CD8-positive, alpha-beta memory T cell (primary cell): ENCODE measurements at regions not wholly inside any gene's neighbourhood (a gene's known extent, or its start where the extent isn't known, plus 50 kb on each side); places are given as distances from the start of the nearest gene placed in this dataset.

ENCODE experiments used
- CTCF ChIA-PET: fragments of 350-600 bp; sonication (Branson Sonifier 250); formaldehyde crosslinking; loops from one replicate; lab custom pipeline; 2021; ENCODE audit warnings: antibody characterized with exemption; lab: Charles Lee
- POLR2A ChIA-PET: fragments of 350-600 bp; sonication (Branson Sonifier 250); formaldehyde crosslinking; loops from one replicate; lab custom pipeline; 2021; ENCODE audit warnings: antibody characterized with exemption; lab: Charles Lee
- DNase-seq, 5 donors: peaks; one replicate each; pipeline versions ENCODE4 v3.0.0 to v3.0.0-alpha.2; 2020 to 2022; ENCODE audit warnings: mixed read lengths in 1 of 5
- H3K27ac ChIP-seq: one replicate; pipeline ENCODE4 v1.7.0; 2013; ENCODE audit warnings: low read depth, mild to moderate bottlenecking, low read length, moderate library complexity
- H3K27me3 ChIP-seq: 2 replicates; pipeline ENCODE4 v1.7.0; 2013; ENCODE audit warnings: low read length, mild to moderate bottlenecking; ENCODE audit not compliant: insufficient read depth, poor library complexity, severe bottlenecking
- H3K36me3 ChIP-seq: 2 replicates; pipeline ENCODE4 v1.7.0; 2013; ENCODE audit warnings: mild to moderate bottlenecking, low read length, moderate library complexity; ENCODE audit not compliant: insufficient read depth
- H3K4me1 ChIP-seq: 2 replicates; pipeline ENCODE4 v1.7.0; 2013; ENCODE audit warnings: mild to moderate bottlenecking, low read length, moderate library complexity; ENCODE audit not compliant: insufficient read depth
- H3K4me3 ChIP-seq: 2 replicates; pipeline ENCODE4 v1.7.0; 2013; ENCODE audit warnings: mild to moderate bottlenecking, low read length
- H3K9me3 ChIP-seq: 2 replicates; pipeline ENCODE4 v1.7.0; 2013; ENCODE audit warnings: mild to moderate bottlenecking, low read length
- H3K27ac Mint-ChIP-seq, 8 donors: one replicate each; pipeline ENCODE4 v1.8.0; 2020 to 2021; ENCODE audit warnings: mixed read lengths in 8 of 8, mild to moderate bottlenecking in 6 of 8, inconsistent platforms in 3 of 8, moderate library complexity in 3 of 8
- H3K27me3 Mint-ChIP-seq, 2 donors: one replicate each; pipeline ENCODE4 v1.8.0; 2020 to 2021; ENCODE audit warnings: mixed read lengths in 2 of 2, mild to moderate bottlenecking in 1 of 2, moderate library complexity in 1 of 2
- H3K36me3 Mint-ChIP-seq, 3 donors: one replicate each; pipeline ENCODE4 v1.8.0; 2020 to 2021; ENCODE audit warnings: mixed read lengths in 3 of 3, inconsistent platforms in 1 of 3, mild to moderate bottlenecking in 1 of 3
- H3K4me1 Mint-ChIP-seq, 3 donors: one replicate each; pipeline ENCODE4 v1.8.0; 2020 to 2021; ENCODE audit warnings: mixed read lengths in 3 of 3, inconsistent platforms in 1 of 3, mild to moderate bottlenecking in 1 of 3
- H3K4me3 Mint-ChIP-seq, 7 donors: one replicate each; pipeline ENCODE4 v1.8.0; 2020 to 2021; ENCODE audit warnings: mixed read lengths in 7 of 7, mild to moderate bottlenecking in 6 of 7, moderate library complexity in 4 of 7, inconsistent platforms in 2 of 7
- H3K9me3 Mint-ChIP-seq, 5 donors: one replicate each; pipeline ENCODE4 v1.8.0; 2020 to 2022; ENCODE audit warnings: mixed read lengths in 5 of 5, mild to moderate bottlenecking in 3 of 5, moderate library complexity in 2 of 5, inconsistent platforms in 1 of 5

DNA sequence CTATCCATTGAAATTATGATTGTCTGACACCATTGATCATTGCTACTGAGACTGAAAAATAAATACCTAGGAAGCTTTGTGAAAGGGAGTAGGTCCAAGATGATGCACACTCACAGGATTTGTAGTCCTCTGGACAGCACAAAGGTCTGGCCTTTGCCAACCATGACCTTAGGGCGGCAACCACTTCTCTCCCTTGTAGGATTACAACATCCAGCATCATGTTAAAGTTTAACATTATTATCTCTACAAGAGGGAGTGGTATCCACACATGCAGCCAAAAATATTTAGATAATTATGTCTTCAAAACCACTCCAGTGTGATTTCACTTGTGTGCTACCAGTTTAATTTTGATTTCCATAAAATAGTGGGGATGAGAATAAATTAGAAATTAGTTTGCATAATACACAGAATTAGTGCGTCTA lies 51.1 kb upstream of the NHSL1 start:
- ChIA-PET CTCF (no interaction called here), POLR2A (no interaction called here)
- Histone ChIP-seq H3K9me3 (no peaks in the 10 kb centered on the region), H3K4me1 (no peaks in the 10 kb centered on the region), H3K27ac (no peak overlapping the region), H3K4me3 (no peak overlapping the region), H3K36me3 (no peaks in the 10 kb centered on the region), H3K27me3 (no peaks in the 10 kb centered on the region)
- H3K4me1 Mint-ChIP-seq = peaks cover 0 to 5% (median 4%) of the 10 kb centered on the region in 3 donors
- no peak for DNase-seq
- no peaks in the 10 kb centered on the region for H3K9me3 Mint-ChIP-seq
- H3K36me3 Mint-ChIP-seq = no peaks in the 10 kb centered on the region
- no peak overlapping the region for H3K27ac Mint-ChIP-seq
- peaks cover 17 to 35% of the 10 kb centered on the region in 2 donors for H3K27me3 Mint-ChIP-seq
- H3K4me3 Mint-ChIP-seq = no peak overlapping the region

DNA sequence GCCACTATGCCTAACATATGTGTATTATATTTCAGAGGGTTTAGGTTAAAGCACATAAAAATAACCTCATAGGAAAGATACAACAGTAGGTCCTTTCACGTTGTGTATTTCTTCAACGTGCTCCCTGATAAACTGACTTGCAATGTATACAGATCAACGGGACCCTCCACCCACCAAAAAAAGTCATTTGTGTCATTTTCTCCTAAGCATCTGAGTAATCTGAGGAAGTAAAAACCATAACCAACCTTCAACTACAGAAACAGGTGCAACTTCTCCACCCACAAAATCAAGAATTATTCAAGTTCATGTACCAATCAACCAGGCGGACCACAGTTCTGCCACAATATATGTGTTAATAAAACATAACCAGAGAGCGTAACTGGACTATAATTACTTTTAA lies 54.9 kb upstream of the NHSL1 start:
- no peaks in the 10 kb centered on the region for H3K4me1 ChIP-seq
- Mint-ChIP-seq H3K4me3 (no peak overlapping the region), H3K36me3 (no peaks in the 10 kb centered on the region), H3K9me3 (no peaks in the 10 kb centered on the region), H3K27me3 (peaks cover 8 to 33% of the 10 kb centered on the region in 2 donors), H3K4me1 (no peaks in the 10 kb centered on the region), H3K27ac (no peak overlapping the region)
- no peak overlapping the region for H3K27ac ChIP-seq
- no peak for DNase-seq
- POLR2A ChIA-PET = no interaction called here
- no peaks in the 10 kb centered on the region for H3K27me3 ChIP-seq
- H3K4me3 ChIP-seq = no peak overlapping the region
- no peaks in the 10 kb centered on the region for H3K9me3 ChIP-seq
- CTCF ChIA-PET = no interaction called here
- no peaks in the 10 kb centered on the region for H3K36me3 ChIP-seq

- Mint-ChIP-seq H3K9me3 (no peaks in the 10 kb centered on the region), H3K27me3 (peaks cover 11 to 35% of the 10 kb centered on the region in 2 donors), H3K36me3 (no peaks in the 10 kb centered on the region), H3K27ac (no peak overlapping the region), H3K4me3 (no peak overlapping the region), H3K4me1 (no peaks in the 10 kb centered on the region)
- Histone ChIP-seq H3K4me3 (no peak overlapping the region), H3K9me3 (no peaks in the 10 kb centered on the region), H3K27ac (no peak overlapping the region), H3K4me1 (no peaks in the 10 kb centered on the region), H3K36me3 (no peaks in the 10 kb centered on the region), H3K27me3 (no peaks in the 10 kb centered on the region)
- ChIA-PET POLR2A (no interaction called here), CTCF (no interaction called here)
- DNase-seq = no peak
These were observed 56.2 kb upstream of the NHSL1 start for GRCh38 chr6:138555421-138555988.

GRCh38 chr6:138557147-138557546 lies 57.9 kb upstream of the NHSL1 start:
- no peak for DNase-seq
- CTCF ChIA-PET = no interaction called here

DNA sequence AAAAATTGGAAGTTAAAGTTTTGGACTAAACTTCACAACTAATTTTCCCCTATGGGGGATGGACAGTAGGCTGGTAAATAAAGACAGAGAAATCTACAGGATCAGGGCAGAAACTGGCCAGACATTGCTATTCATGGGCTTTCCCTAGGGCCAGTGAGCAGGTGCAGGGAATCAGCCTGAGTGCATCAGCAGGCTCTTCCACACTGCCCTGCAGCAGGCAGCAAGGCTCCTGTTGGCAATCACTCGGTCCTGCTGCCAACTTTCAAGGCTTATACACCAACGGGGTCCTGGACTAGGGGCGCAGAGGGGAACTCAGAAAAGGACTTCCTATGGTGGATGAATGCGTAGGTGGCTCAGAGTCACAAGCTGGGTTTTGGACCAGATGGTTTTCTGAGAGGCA lies 59.8 kb upstream of the NHSL1 start:
- no peaks in the 10 kb centered on the region for H3K4me1 ChIP-seq
- no peaks in the 10 kb centered on the region for H3K36me3 Mint-ChIP-seq
- no peak for DNase-seq
- H3K9me3 Mint-ChIP-seq = no peaks in the 10 kb centered on the region
- no peak overlapping the region for H3K27ac ChIP-seq
- H3K27me3 ChIP-seq = no peaks in the 10 kb centered on the region
- ChIA-PET CTCF (no interaction called here), POLR2A (no interaction called here)
- H3K4me3 ChIP-seq = no peak overlapping the region
- H3K4me3 Mint-ChIP-seq = no peak overlapping the region
- no peaks in the 10 kb centered on the region for H3K36me3 ChIP-seq
- no peak overlapping the region for H3K27ac Mint-ChIP-seq
- peaks cover 7 to 52% of the 10 kb centered on the region in 2 donors for H3K27me3 Mint-ChIP-seq
- no peaks in the 10 kb centered on the region for H3K4me1 Mint-ChIP-seq
- H3K9me3 ChIP-seq = no peaks in the 10 kb centered on the region

More at GRCh38 chr6:138557147-138557546, 57.9 kb upstream of the NHSL1 start:
- H3K4me1 ChIP-seq = no peaks in the 10 kb centered on the region
- peaks cover 11 to 46% of the 10 kb centered on the region in 2 donors for H3K27me3 Mint-ChIP-seq
- H3K27ac ChIP-seq = no peak overlapping the region
- H3K27me3 ChIP-seq = no peaks in the 10 kb centered on the region
- H3K4me3 ChIP-seq = no peak overlapping the region
- H3K4me1 Mint-ChIP-seq = no peaks in the 10 kb centered on the region
- H3K36me3 Mint-ChIP-seq = no peaks in the 10 kb centered on the region
- no peak overlapping the region for H3K27ac Mint-ChIP-seq
- H3K4me3 Mint-ChIP-seq = no peak overlapping the region
- no peaks in the 10 kb centered on the region for H3K9me3 ChIP-seq
- no peaks in the 10 kb centered on the region for H3K36me3 ChIP-seq
- POLR2A ChIA-PET = no interaction called here
- no peaks in the 10 kb centered on the region for H3K9me3 Mint-ChIP-seq

DNA sequence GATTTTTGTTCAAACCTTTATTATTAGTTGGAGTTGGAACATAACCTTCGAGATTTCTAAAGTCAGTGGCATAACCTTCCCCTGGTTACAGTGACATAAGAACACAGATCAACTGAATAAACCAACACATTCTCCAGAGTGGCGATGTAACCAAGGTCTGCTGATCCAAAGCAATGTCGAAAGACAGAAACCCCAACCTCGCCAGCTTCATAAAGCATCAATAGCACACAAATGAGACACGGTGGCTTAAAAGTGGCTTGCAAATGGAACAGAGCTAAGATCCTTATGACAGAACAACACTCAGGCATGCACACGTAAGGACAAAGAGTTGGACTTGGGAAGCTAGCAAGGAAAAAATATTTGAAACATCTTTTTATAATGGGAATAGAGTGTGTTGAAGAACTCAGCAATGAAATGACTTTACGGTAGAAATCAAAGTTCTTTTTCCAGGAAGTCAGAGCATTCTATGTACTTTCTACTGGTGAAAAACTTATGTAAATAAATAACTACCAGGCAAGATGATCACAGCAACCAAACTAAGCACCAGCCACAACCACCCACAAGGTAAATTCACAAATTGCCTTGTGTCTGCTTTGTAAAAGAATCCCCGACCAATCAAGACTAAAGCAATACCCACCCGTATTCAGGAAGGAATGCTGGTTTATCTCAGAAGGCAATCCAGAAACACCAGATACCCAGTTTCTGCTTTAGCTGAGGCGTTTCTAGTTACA lies 61.0 kb upstream of the NHSL1 start:
- Mint-ChIP-seq H3K27me3 (peaks cover 8 to 55% of the 10 kb centered on the region in 2 donors), H3K36me3 (peaks cover 0 to 3% (median 0%) of the 10 kb centered on the region in 3 donors), H3K4me3 (no peak overlapping the region), H3K9me3 (no peaks in the 10 kb centered on the region), H3K27ac (no peak overlapping the region), H3K4me1 (no peaks in the 10 kb centered on the region)
- Histone ChIP-seq H3K4me3 (no peak overlapping the region), H3K36me3 (no peaks in the 10 kb centered on the region), H3K9me3 (no peaks in the 10 kb centered on the region), H3K27me3 (no peaks in the 10 kb centered on the region), H3K27ac (no peak overlapping the region), H3K4me1 (no peaks in the 10 kb centered on the region)
- ChIA-PET POLR2A (no interaction called here), CTCF (interaction anchor here (1.0 kb wide), 1 partner anchor 31 kb away, joined by 3 read pairs; no protein-coding TSS in a partner anchor)
- DNase-seq = no peak

GRCh38 chr6:138562691-138563090 lies 63.4 kb upstream of the NHSL1 start:
- ChIA-PET CTCF (no interaction called here), POLR2A (no interaction called here)
- Mint-ChIP-seq H3K27me3 (peaks cover 8 to 54% of the 10 kb centered on the region in 2 donors), H3K36me3 (peaks cover 0 to 3% (median 0%) of the 10 kb centered on the region in 3 donors), H3K4me3 (no peak overlapping the region), H3K27ac (no peak overlapping the region), H3K9me3 (no peaks in the 10 kb centered on the region), H3K4me1 (no peaks in the 10 kb centered on the region)
- H3K36me3 ChIP-seq = no peaks in the 10 kb centered on the region
- H3K4me3 ChIP-seq = no peak overlapping the region
- no peaks in the 10 kb centered on the region for H3K4me1 ChIP-seq
- no peaks in the 10 kb centered on the region for H3K9me3 ChIP-seq
- no peak overlapping the region for H3K27ac ChIP-seq
- no peaks in the 10 kb centered on the region for H3K27me3 ChIP-seq
- no peak for DNase-seq

GRCh38 chr6:138563231-138563630 lies 63.9 kb upstream of the NHSL1 start:
- Histone ChIP-seq H3K36me3 (no peaks in the 10 kb centered on the region), H3K4me1 (no peaks in the 10 kb centered on the region), H3K9me3 (no peaks in the 10 kb centered on the region), H3K27ac (no peak overlapping the region), H3K27me3 (no peaks in the 10 kb centered on the region), H3K4me3 (no peak overlapping the region)
- Mint-ChIP-seq H3K36me3 (peaks cover 0 to 3% (median 0%) of the 10 kb centered on the region in 3 donors), H3K27me3 (peaks cover 8 to 57% of the 10 kb centered on the region in 2 donors), H3K4me3 (no peak overlapping the region), H3K27ac (no peak overlapping the region), H3K9me3 (no peaks in the 10 kb centered on the region), H3K4me1 (no peaks in the 10 kb centered on the region)
- POLR2A ChIA-PET = no interaction called here
- CTCF ChIA-PET = no interaction called here
- DNase-seq = no peak
